ENCODE measurements at regions not wholly inside any gene's neighbourhood (a gene's known extent, or its start where the extent isn't known, plus 50 kb on each side); places are given as distances from the start of the nearest gene placed in this dataset.

DNA sequence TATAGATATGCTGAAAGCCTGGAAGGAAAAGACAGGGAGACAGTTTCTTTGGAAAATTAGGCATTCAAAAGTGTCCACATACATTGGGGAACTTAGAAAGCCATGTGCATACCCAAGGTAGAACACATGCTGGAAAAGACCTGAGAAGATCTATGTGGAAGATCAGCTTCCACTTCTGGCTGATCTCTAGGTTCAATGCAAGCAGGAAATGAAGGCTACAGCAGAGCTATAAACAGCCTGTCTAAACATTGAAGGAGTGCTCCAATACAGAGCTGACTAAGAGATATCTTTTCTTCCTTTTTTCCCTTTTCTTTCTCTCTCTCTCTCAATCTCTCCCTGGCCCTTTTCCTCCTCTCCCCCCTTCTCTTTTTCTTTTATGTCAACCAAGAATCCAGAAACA, 73.6 kb upstream of the TCF12 start:
- no peak overlapping the region for H3K4me3 ChIP-seq
- intact Hi-C loops (cut with DNase I; ENCODE audit: low total_unique reads), result loop anchor here (10.0 kb wide), 1 partner anchor 320 kb away; no protein-coding TSS in a partner anchor
- H3K27ac ChIP-seq, result peak overlapping the region in 3 of 4 donors; percentile 44 to 57 (median 52)
- in situ Hi-C loops (cut with MboI; ENCODE audit: low pct_ligation_motif_present in 1 of 4, low pct_unique_long_range_greater_than_20kb in 1 of 4, low sequenced_read_pairs in 3 of 4), result no loop called here
- no peak for DNase-seq
- no peaks in the 10 kb centered on the region for H3K27me3 ChIP-seq
- H3K36me3 ChIP-seq, result no peaks in the 10 kb centered on the region
- H3K4me1 ChIP-seq, result peaks cover 0 to 11% (median 2%) of the 10 kb centered on the region in 4 donors
- no peaks in the 10 kb centered on the region for H3K9me3 ChIP-seq
- TF ChIP-seq, protein P1, sequence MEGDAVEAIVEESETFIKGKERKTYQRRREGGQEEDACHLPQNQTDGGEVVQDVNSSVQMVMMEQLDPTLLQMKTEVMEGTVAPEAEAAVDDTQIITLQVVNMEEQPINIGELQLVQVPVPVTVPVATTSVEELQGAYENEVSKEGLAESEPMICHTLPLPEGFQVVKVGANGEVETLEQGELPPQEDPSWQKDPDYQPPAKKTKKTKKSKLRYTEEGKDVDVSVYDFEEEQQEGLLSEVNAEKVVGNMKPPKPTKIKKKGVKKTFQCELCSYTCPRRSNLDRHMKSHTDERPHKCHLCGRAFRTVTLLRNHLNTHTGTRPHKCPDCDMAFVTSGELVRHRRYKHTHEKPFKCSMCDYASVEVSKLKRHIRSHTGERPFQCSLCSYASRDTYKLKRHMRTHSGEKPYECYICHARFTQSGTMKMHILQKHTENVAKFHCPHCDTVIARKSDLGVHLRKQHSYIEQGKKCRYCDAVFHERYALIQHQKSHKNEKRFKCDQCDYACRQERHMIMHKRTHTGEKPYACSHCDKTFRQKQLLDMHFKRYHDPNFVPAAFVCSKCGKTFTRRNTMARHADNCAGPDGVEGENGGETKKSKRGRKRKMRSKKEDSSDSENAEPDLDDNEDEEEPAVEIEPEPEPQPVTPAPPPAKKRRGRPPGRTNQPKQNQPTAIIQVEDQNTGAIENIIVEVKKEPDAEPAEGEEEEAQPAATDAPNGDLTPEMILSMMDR (IDR thresholded peaks at IDR 0.05), result no peak
- TF ChIP-seq EP300 (IDR thresholded peaks at IDR 0.05; ENCODE audit: low read depth) (no peak), POLR2AphosphoS5 (IDR thresholded peaks at IDR 0.05) (no peak), POLR2A (IDR thresholded peaks at IDR 0.05) (no peak)

DNA sequence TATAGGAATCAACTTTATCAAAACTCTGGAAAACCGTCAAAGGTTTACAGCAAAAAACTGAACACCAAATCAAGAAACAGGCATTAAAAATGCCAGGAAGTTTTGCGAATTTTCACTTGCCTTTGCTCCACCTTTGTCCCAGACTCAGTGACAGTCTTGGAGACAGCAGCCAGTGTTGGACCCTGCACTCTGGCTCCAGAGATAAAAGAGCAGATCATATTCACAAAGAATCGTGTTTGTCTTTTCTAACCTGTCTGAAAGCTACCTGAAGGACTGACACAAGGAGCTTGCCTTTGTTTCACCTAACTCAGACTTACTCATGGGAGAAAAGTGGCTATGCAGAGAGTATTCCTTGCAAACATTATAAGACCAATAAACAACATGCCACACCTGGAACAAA, 74.0 kb upstream of the TCF12 start:
- TF ChIP-seq POLR2AphosphoS5 (IDR thresholded peaks at IDR 0.05) (no peak), EP300 (IDR thresholded peaks at IDR 0.05; ENCODE audit: low read depth) (no peak), POLR2A (IDR thresholded peaks at IDR 0.05) (no peak)
- TF ChIP-seq, protein P1 (IDR thresholded peaks at IDR 0.05), result no peak
- no peak overlapping the region for H3K4me3 ChIP-seq
- no peaks in the 10 kb centered on the region for H3K36me3 ChIP-seq
- no peaks in the 10 kb centered on the region for H3K9me3 ChIP-seq
- H3K27me3 ChIP-seq, result no peaks in the 10 kb centered on the region
- no peak for DNase-seq
- H3K27ac ChIP-seq, result peak overlapping the region in 3 of 4 donors; percentile 44 to 57 (median 52)
- intact Hi-C loops (cut with DNase I; ENCODE audit: low total_unique reads), result loop anchor here (10.0 kb wide), 1 partner anchor 320 kb away; no protein-coding TSS in a partner anchor
- H3K4me1 ChIP-seq, result peaks cover 0 to 11% (median 2%) of the 10 kb centered on the region in 4 donors
- WGBS, 2 donors (ENCODE audit: low coverage in 1 of 2), result 80 to 86% methylated on average over 3 of the region's 3 CpGs
- in situ Hi-C loops (cut with MboI; ENCODE audit: low pct_ligation_motif_present in 1 of 4, low pct_unique_long_range_greater_than_20kb in 1 of 4, low sequenced_read_pairs in 3 of 4), result no loop called here

DNA sequence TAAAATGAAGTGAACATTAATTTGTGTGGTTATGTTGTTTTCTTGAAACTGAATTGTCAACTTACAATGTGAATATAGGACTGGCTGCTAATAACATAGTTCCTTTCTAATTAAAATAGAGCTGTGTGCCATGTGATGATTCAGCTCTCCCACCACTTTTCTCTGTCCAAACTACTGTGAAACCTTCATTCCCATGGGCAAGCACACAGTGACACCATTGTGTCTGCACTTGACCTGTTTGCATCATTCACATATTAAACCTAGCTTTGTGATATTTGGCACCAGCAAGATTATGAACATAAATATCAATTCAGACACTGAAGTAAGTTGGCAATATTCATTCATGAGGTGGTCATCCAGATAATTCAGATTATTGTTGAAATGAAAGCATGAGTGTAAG, 78.8 kb upstream of the TCF12 start:
- Histone ChIP-seq H3K4me1 (peaks cover 0 to 6% (median 0%) of the 10 kb centered on the region in 4 donors), H3K36me3 (no peaks in the 10 kb centered on the region), H3K27me3 (no peaks in the 10 kb centered on the region), H3K9me3 (no peaks in the 10 kb centered on the region), H3K4me3 (no peak overlapping the region), H3K27ac (no peak overlapping the region)
- in situ Hi-C loops (cut with MboI; ENCODE audit: low pct_ligation_motif_present in 1 of 4, low pct_unique_long_range_greater_than_20kb in 1 of 4, low sequenced_read_pairs in 3 of 4), result no loop called here
- no peak for DNase-seq
- TF ChIP-seq EP300 (IDR thresholded peaks at IDR 0.05; ENCODE audit: low read depth) (no peak), POLR2A (IDR thresholded peaks at IDR 0.05) (no peak), POLR2AphosphoS5 (IDR thresholded peaks at IDR 0.05) (no peak)
- TF ChIP-seq, protein P1 (IDR thresholded peaks at IDR 0.05), result no peak
- intact Hi-C loops (cut with DNase I; ENCODE audit: low total_unique reads), result loop anchor here (10.0 kb wide), 1 partner anchor 315 kb away; no protein-coding TSS in a partner anchor

DNA sequence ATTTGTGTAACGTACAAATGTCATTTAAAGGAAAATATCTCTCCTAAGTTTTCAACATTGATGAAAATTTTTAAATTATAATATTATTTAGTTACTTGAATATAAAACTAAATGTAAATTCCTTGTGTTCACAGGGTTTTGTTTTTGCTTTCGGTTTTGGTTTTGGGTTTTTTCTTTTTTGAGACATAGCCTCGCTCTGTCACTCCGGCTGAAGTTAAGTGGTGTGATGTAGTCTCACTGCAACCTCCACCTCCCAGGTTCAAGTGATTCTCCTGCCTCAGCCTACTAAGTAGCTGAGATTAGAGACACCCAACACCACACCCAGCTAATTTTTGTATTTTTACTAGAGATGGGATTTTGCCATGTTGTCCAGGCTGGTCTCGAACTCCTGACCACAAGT, 79.3 kb upstream of the TCF12 start:
- no peak for TF ChIP-seq EP300 (IDR thresholded peaks at IDR 0.05; ENCODE audit: low read depth)
- TF ChIP-seq, protein P1 (IDR thresholded peaks at IDR 0.05), result no peak
- no peak for TF ChIP-seq POLR2AphosphoS5 (IDR thresholded peaks at IDR 0.05)
- TF ChIP-seq POLR2A (IDR thresholded peaks at IDR 0.05), result no peak
- no peak overlapping the region for H3K4me3 ChIP-seq
- WGBS, 2 donors (ENCODE audit: low coverage in 1 of 2), result 70 to 91% methylated on average over 3 to 5 of the region's 5 CpGs
- no peaks in the 10 kb centered on the region for H3K27me3 ChIP-seq
- intact Hi-C loops (cut with DNase I; ENCODE audit: low total_unique reads) (no loop called here), in situ Hi-C loops (cut with MboI; ENCODE audit: low pct_ligation_motif_present in 1 of 4, low pct_unique_long_range_greater_than_20kb in 1 of 4, low sequenced_read_pairs in 3 of 4) (no loop called here)
- no peak overlapping the region for H3K27ac ChIP-seq
- DNase-seq, result no peak
- peaks cover 0 to under 1% (median 0%) of the 10 kb centered on the region in 4 donors for H3K4me1 ChIP-seq
- H3K36me3 ChIP-seq, result no peaks in the 10 kb centered on the region
- no peaks in the 10 kb centered on the region for H3K9me3 ChIP-seq
